Suppressor macrophage (primary cell): ENCODE measurements at regions not wholly inside any gene's neighbourhood (a gene's known extent, or its start where the extent isn't known, plus 50 kb on each side); places are given as distances from the start of the nearest gene placed in this dataset.

Experiments
- DNase-seq, 4 experiments: peaks; one replicate each; pipeline ENCODE4 v3.0.0-alpha.2; 2020 to 2022

- DNase-seq, result peak in 3 of 4 experiments; percentile 10 to 40 (median 17)
Observed at GRCh38 chrX:119181491-119181890, 53.9 kb upstream of the KIAA1210 start.

- no peak for DNase-seq
Observed at GRCh38 chrX:119186194-119186593, 49.9 kb upstream of the PGRMC1 start.
